HG02981 (cell line): ENCODE measurements at regions not wholly inside any gene's neighbourhood (a gene's known extent, or its start where the extent isn't known, plus 50 kb on each side); places are given as distances from the start of the nearest gene placed in this dataset.
"Not testable (repeated sequence)": the region's sequence is repeated elsewhere in the genome, so short reads cannot be mapped to it uniquely, and the experiment has no call there.

Experiments used
- ATAC-seq: cut with Tn5 transposase; IDR thresholded peaks from one replicate; pipeline ENCODE4 v1.9.1; 2021; ENCODE audit warnings: mild to moderate bottlenecking, moderate library complexity; ENCODE audit not compliant: unreplicated experiment

DNA sequence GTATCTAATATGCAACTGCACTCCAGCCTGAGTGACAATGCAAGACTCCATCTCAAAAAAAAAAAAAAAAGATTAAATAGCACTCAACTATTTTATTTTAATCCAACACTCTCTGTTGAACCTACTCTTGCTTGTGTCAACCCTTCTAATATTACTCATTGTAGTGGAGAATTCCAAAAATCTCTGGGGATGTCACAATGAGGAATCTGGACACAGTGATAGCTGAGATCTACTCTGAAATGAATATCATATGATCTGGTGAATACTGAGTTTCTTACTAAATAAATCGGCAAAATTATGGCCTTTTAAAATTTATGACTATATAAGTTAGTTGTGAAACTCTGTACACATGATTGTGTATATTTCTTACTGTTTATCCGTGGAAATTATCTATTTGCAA is 418.2 kb downstream of the BCAT1 start:
- ATAC-seq: no peak

DNA sequence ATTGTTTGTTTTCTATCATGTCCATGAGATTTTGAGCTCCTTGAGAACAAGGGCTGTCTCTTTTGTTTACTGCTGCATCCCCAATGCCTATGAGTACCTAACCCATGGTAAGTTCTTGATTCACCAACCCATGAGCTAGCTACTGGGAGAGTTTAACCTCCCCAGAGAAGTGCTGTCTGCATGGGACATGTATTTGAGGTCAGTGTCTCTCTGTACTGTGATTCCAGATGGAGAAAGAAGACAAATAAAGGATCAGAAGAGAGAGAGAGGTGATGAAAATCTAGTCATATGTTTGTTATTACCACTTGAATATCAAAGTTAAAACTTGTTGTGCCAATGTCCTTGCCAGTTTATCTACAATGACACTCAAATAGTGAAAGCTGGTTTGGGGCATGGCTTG is 421.8 kb downstream of the BCAT1 start:
- ATAC-seq: no peak

DNA sequence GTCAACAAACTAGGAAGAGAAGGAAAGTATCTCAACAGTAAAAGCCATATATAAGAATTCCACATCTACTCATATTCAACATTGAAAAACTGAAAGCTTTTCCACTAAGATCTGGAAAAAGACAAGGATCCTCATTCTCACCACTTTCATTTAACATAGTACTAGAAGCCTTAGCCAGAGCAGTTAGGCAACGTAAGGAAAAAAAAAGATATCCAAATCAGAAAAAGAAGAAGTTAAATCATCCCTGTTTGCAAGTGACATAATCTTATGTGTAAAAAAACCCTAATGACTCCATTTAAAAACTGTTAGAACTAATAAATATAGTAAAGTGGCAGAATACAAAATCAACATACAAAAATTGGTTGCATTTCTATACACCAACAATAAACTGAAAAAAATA is 426.2 kb downstream of the BCAT1 start:
- no peak for ATAC-seq

DNA sequence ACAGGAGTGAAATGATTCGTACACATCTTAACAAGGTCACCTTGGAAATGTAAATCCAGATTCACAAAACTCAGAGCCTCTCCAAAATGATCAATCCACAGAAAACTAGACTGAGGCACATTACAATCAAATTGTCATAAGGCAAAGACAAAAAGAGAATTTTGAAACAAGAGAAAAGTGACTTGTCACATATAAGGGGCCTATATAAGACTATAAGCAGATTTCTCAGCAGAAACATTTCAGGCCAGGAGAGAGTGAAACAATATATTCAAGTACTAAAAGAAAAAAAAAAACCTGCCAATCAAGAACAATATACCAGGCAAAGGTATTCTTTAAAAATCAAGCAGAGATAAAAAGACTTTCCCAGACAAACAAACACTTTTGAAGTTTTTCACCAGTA is 429.1 kb downstream of the BCAT1 start:
- ATAC-seq: no peak

DNA sequence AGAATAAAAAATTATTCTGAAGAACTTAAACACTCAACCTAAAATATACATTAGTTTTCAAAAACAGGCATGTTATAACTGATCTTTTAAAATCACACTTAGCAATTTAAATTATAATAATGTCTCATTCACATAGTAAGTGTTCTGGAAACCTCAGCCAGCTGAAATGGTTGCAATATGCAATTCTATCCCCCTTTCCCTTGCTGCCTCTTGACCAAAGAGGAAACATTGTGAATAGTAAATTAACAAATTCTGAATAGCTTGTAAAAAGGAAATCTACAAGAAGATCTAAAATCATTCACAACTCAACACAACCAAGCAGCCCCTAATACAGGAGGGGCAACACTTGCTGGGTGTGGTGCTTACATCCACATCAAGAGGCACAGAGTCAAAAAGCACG is 431.9 kb downstream of the BCAT1 start:
- ATAC-seq: no peak

DNA sequence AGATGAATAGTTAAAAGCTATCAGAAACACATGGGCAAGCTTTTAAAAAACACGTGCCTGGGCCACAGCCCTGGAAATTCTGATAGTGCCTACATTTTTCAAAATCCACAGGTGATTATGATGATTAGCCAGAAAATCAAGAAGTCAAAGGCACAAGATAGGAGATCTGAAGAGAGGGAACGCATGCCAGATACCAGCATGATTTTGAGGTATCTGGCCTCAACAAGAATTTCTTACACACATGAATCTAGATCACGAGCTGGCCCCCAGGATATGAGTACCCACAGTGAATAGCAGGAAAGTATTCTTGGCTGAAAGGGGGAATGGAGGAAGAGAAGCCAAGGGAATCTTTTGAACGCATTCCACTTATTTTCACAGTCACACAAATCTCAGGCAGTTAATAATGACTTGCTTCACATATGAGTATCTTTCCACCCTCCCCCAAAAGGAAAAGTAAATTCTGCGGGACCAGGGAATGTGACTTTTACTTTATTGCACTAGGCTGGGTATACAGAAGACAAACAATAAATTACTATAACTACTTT is 438.2 kb downstream of the BCAT1 start:
- no peak for ATAC-seq

DNA sequence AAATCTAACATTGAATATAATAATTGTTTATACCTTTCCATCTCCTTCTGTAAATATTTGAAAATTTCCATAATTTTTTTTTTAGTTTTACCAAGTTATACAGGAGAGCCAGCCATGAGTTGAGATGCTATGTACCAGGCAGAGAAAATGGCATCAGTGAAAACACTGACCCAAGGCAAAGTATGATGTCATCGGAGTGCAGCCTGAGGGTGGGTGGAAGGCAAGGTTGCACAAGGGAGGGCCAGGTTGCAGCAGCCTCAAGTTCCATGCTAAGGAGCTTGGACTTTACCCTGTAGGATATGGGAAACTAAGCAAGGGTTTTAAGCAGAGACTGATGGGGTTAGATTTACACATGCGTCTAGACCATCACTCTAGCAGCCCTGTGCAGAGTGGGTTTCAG is 441.1 kb downstream of the BCAT1 start:
- ATAC-seq: no peak

DNA sequence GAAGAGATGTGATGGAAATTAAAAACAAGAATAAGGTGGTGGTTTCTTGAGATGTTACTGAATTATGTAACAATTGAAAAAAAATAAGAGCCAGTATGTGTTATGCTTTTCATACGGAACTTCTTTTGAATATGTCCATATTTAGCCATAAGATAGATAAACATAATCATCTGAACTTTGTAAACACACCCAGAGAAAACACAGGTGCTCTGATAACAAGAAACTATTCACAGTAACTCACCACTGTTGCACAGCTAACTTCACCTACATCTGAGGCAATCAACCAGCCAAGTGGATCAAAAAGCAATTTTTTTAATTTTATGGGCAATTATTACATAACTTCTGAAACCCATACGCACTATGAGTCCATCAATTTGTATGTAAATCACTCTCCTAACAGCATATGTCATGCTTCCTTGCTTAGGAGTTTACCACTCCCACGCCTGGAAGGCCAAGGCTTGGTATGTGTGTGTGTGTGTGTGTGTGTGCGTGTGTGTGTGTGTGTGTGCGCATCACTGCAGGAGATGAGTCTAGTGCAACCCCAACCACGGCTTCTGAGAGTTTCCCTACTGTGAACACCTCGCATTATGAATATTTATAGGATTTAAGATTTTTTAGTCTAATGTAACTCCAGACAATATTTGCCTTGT is 443.4 kb downstream of the BCAT1 start:
- ATAC-seq: no peak

DNA sequence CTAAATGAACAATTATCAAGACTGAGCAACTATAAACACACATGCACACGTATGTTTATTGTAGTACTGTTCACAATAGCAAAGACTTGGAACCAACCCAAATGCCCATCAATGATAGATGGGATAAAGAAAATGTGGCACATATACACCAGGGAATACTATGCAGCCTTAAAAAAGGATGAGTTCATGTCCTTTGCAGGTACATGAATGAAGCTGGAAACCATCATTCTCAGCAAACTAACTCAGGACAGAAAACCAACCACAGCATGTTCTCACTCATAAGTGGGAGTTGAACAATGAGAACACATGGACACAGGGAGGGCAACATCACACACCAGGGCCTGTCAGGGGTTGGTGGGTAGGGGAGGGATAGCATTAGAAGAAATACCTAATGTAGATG is 445.4 kb downstream of the BCAT1 start:
- not testable (repeated sequence) for ATAC-seq

DNA sequence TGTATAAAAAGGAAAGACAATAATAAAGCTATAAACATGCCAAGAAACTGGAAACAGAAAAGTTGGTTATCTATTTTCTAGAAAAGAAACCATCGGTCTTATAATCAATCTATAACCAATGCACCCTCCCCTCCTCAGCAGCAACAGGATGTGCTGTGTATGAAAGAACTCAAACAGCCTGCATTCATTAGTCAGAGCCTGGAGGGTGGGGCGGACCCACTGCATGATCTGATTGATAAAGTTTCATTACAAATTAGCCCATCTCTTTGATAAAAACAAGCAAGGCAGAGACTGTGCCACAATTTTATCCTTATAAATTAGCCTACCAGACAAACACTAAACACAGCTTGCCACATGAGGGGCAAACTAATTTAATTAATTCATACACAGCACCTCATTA is 448.1 kb downstream of the BCAT1 start:
- ATAC-seq: no peak

DNA sequence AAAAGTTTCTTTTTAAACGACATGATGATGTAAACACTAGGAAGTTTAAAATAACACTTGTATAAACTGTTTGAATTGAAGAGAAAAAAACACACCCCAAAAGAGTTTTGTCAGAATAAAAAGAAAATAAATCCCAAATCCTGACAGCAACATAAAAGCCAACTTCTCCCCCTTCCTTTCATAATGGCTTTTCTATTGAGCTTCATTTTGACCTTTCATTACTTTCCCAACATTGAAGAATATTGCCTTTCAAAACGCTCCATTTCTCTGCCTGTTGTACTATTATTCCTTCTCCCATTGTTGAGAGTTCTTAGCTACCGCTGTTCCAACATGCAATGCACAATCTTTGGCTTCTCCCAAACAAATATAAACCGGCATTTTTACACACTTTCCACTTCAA is 448.5 kb downstream of the BCAT1 start:
- no peak for ATAC-seq

DNA sequence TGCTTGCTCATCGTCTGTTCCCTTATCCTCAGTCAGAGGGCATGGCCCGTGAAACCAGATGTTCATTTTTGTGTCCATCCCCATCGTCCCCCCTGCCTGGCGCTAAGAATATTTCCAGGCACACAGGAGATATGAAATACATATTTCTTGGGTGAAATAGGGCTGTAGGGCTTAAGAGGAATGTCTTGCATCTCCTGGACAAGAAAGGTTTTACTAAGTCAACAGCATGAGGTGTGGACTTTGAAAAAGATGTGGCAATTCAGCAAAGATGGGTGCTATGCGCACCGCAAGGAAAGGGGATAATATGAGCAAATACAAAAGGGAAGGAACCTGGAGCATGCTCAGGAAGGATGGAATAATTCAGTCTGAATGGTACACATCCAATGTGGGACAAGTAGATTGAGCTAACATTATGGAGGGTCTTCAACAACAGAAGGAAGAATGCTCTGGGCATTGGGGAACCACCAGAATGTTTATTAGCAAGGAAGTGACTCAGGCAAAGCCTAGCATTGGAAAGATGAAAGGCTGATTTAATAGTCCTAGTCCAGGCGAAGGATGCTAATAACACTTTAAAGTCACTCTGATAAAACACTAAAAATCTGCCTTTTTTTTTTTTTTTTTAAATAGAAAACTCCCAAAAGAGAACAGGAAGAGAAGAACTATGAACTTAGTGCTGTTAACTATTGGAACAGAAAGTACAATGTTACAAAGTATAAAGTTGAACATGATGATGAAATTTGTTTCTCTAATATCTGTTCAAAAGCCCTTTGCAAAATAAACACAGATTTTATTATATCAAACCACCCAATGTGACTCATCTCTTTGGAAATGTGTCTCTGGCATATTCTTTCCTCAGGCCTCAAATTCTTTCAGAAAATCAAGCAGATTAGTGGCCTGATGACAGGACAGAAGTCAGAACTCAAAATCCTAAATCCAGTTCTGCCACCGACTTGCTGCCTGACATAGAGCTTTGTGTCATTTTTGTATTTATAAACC is 449.5 kb downstream of the BCAT1 start:
- ATAC-seq: no peak

DNA sequence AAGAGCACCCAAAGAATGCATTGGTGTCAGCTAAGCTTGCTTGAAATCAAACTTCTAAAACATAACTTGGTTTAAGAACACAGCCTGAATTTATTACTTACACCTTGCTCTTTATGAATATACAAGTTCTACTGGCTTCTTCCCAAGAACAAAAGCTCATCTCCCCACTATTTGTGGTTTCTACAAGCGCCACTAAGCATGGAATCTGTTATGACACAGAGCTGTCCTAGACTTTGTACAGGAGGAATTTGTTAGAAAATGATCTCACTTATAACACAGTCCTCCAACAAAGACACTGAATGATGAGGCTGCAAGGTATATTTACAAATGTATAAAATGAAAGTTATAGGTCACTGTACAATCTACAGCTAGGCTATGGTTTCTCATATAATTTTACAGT is 452.1 kb downstream of the BCAT1 start:
- ATAC-seq: no peak

DNA sequence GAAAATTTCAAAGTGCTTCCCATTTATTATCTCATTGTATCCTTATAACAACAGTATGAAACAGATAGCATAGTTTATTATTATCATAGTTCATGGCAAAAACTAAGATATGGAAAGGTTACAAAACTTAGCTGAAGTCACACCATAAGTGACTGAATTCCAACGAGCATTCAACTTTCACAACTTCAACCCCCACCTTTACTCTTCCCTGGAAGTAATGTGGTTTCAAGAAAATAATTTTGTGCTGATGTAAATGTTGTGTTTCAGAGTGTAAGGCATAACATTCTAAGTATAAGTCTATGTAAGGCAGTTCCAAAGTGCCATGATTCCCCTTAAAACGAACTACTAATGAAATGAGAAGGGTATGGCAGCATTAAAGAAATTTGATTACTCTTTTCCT is 454.5 kb downstream of the BCAT1 start:
- ATAC-seq: no peak

DNA sequence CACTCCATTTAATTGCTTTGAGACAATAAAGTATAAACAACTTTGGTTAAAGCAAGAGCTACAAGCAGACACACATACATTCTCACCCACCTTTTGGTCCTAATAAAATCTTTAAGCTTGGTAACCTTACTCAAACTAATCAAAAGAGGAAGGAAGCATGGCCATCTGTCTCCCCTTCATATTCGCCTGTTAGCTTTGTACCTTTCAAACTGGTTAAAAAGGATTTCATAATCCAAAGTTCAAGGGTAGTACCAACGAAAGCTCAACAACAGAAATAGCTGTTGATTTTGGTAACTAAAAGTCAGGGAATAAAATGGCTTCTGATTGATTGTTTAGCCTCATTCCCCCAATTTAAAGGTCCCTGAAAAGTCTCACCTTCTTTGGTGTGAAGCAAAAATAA is 456.9 kb downstream of the BCAT1 start:
- ATAC-seq: no peak

DNA sequence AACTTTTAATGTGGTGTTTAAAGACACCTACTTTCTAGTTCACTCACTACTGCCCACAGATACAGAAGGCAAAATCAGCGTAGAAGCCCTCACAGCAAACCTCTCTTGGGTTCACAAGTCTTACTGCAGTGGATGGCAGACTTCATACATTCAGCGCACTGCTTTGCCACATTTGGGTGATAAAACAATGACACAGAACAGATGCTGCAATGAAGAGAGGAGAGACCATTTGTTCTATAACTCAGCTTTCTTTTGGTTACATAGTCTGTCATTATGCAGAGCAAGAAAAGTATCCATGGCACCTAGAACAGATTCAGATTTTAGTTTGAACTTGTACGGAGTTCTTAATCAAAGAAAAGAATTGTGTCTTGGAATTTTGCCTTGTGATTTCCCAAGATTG is 459.0 kb downstream of the BCAT1 start:
- no peak for ATAC-seq

DNA sequence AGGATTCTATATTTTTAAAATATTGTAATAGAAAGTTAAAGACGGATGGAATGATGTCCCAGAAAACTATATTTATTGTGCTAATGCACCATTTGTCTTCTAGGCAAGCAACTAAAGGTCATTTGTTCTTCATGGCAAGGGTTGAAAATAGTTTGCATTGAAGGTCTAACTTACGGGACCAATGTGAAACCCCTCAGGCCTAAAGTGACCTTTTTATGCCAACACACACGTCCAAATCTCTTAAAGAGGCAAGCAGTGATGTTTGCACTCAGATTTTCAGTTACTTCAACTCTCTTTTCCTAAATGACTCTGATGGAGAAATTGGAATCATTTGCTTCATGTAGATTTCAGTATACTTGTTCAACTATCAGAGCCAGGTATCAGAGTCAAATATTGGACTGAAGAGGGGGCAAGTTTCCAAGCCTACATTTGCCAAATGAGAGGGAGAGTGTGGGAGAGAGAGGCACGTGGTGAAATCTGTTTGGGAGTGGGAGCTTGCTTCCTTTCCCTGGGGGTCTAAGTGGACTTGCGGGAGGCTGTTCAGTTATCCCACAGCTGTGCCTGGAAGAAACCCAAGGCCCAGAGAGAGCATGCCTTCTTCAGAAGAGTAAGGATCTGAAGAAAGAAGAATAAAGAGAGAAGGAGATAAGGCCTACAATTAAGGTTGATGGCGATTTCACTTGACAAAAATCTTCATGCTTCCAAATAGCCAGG is 459.8 kb downstream of the BCAT1 start:
- no peak for ATAC-seq

DNA sequence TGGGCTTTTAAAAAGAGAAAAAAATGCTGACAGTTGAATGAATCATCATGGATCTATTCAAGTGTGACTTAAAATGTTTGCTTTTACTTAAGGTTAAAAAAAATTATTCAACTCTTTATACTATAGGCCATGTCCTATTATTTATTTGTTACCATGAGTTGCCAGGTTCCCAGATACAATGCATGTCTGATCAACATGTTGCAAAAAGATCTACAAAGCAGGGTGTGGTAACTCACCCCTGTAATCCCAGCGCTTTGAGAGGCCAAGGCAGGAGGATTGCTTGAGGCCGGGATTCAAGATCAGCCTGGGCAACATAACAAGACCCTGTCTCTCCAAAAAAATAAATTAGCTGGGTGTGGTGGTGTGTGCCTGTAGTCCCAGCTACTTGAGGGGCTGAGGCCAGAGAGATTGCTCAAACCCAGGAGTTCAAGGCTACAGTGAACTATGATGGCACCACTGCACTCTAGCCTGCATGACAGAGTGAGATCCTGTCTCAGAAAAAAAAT is 460.8 kb downstream of the BCAT1 start:
- ATAC-seq: no peak

DNA sequence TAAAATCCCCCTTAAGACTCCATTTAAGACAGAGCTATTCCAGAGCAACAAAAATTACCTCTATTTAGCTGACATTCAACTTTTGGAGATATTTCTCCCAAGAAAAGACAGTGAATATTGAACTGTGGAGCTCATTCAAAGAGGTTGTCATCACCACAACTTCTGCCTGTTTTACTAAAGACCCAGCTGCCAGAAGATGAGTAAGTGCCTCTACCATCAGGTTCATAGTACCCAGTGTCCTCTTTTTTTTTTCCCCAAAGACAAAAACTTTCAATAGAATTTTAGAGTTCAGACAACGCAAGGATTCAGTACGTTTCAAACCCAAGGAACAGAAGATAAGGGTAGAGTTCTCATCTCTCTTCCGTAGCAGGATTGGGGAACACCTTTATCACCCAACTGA is 461.3 kb downstream of the BCAT1 start:
- no peak for ATAC-seq

DNA sequence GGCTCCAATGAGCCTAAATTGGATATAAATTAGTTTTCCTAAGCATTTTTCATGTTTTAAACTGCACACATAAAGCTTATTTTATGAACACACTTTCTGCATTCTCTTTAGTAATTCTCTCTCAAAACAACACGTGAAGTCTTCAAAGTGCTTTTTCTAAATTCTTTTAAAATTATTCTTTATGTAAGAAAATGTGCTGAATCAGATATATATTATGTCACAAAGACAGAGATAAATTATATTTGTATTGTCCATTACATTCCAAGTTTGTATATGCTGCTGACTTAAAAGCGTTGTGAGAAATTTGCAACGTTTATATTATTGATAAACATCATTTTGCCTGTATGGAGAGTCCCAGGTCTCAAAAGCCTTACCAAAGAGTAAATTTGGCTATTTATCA is 465.2 kb downstream of the BCAT1 start:
- ATAC-seq: no peak

DNA sequence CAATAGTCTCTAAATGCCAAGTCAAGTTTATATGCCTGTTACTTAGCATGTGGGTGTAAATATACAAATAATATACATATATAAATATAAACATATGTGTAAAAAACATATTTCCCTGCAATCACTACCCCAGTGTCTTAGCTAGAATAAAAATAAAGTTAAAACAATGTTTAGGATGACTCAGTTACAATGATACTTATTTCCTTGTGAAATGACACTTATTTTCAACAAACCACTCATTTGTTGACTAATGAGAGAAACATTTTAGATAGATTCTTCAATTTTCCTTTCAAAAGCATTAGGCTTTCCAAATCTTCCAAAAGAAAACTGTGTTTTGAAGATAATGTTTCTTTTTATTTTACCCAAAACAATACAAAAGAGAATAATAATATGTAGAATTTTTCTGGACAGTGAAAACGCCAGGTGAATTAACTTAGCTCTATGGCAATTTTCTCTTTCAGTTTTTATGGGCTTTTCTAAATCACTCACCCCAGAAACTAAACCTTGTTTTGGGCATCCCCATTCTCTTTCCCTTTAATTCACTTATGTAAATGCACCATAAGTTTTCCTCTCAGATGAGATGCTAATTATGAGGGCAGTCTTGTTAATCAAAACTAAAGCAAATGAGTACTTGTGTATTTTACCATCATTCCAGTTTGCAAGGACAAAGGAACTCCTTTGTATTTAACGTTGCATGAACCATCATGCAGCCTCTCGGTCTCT is 465.9 kb downstream of the BCAT1 start:
- ATAC-seq: no peak
